DMS 273 treated with DMSO at 0.1 percent for 48 hours (cell line): ENCODE measurements at regions not wholly inside any gene's neighbourhood (a gene's known extent, or its start where the extent isn't known, plus 50 kb on each side); places are given as distances from the start of the nearest gene placed in this dataset.

Experiments
- DNase-seq: peaks from one replicate; lab custom pipeline; 2025; lab: John Stamatoyannopoulos, UW

GRCh38 chr17:72208832-72209231 lies 88.0 kb downstream of the SOX9 start:
- no peak for DNase-seq

- no peak for DNase-seq
These were observed 91.2 kb downstream of the SOX9 start for GRCh38 chr17:72212041-72212440.

DNA sequence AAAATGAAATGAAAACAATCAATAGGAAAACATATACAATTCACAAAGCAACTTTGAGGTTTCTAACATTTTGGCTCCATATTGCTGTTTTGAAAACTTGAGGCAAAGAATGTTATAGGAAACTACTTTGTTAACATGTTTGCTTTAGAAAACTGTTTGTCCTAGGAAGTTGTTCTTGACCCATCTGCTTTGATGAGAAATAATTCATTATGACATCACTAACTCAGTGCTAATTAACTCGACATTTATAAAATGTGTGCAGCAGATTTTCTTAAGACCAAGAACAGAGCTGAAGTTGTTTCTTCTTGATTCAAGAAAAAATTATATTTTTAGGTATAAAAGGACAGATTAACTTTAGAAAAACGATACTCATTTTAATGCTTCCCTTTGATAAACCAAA lies 94.7 kb downstream of the SOX9 start:
- no peak for DNase-seq

DNA sequence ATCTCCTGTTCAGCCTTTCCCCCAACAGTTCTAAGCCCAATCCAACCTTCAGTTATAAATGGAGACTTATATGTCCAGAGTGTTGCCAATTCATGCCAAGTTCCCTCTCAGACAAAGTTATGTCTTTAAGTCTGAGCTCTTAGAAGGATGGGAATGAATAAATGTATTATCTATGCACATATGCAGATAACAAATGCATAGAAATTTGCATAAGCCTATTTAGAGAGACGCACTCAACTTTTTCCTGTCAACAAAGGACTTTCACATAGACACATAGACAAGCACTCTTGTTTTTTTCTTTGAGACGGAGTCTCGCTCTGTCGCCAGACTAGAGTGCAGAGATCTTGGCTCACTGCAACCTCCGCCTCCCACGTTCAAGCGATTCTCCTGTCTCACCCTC lies 95.1 kb downstream of the SOX9 start:
- DNase-seq: no peak

- DNase-seq: no peak
These were observed 98.5 kb downstream of the SOX9 start for GRCh38 chr17:72219137-72219823.

- DNase-seq: no peak
These were observed 99.1 kb downstream of the SOX9 start for GRCh38 chr17:72219824-72220493.

GRCh38 chr17:72222661-72223380 lies 102.0 kb downstream of the SOX9 start:
- no peak for DNase-seq

DNA sequence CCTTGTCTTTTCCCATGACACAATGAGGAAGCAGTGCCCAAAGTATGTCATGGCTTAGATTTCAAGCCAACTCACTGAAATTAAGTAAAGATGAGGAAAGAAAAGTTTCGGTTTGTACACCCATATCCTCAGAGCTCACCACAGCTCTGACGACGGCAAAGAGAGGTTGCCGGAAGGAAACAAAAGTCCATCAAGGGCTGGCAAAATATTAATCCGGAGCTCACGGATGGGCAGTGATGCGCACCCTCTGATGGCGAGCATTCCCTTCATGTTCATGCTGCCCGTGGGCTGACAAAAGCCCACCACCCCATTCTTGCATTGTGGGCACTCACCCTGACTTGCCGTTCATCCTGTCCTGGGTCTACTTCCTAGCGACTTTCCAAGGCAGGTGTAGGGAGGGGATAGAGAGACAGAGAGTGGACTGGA lies 103.1 kb downstream of the SOX9 start:
- DNase-seq: no peak

DNA sequence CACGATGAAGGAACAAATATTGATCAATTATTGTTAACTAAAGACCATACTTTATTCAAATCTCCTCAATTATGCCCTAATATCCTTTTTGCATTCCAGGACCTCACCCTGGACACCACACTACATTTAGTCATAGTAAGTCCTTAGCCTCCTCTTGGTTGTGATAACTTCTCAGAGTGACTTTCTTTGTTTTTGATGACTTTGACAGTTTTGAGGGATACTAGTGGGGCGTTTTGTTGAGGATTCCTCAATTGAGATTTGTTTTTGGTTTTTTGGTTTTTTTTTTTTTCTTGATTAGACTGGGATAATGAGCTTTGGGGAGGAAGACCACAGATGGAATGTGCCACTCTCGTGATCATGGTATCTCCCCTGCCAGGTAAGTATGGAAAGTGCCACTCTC lies 105.5 kb downstream of the SOX9 start:
- DNase-seq: no peak

GRCh38 chr17:72233986-72234385 lies 113.2 kb downstream of the SOX9 start:
- DNase-seq: no peak

DNA sequence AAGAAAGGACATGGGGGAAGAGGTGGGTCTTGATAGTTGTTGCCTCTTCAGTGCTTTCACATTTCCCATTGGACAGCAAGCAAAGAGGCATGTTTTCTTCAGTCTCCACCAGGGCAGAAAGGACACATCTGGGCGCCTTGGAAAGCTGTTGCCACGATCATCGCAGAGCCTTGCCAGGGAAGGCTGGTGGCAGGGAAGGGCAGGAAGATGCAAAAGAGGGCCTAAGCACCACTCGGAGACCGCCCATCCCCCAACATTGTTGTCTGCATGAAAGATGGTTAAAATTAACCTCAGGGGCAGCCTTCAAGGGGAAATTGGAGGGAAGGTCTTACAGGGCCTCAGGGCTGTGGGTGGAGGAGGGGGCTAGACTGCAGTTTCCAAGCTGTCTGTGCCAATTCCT lies 114.2 kb downstream of the SOX9 start:
- DNase-seq: no peak

- no peak for DNase-seq
These were observed 116.3 kb downstream of the SOX9 start for GRCh38 chr17:72236980-72237633.

- DNase-seq: no peak
These were observed 117.4 kb downstream of the SOX9 start for GRCh38 chr17:72238157-72238673.

- no peak for DNase-seq
These were observed 118.7 kb downstream of the SOX9 start for GRCh38 chr17:72239548-72239947.

- no peak for DNase-seq
These were observed 119.5 kb downstream of the SOX9 start for GRCh38 chr17:72240333-72240732.

DNA sequence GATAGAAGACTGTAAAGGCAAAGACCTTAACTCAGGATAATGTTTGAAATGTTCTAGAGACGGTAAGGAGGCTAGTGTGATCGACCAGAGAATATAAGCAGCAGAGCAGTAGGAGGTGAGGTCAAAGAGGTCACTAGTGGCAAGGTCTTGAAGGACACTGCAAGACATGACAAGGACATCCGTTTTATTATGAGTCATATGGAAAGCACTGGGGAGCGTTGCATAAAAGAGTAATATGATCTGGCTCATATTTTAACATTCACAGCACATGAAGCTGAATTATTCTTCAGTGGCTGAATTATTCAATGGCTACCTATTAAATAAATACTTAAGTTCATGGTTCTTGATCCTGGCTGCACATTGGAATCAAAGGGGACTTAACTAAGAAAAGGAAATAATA lies 123.7 kb downstream of the SOX9 start:
- DNase-seq: no peak

DNA sequence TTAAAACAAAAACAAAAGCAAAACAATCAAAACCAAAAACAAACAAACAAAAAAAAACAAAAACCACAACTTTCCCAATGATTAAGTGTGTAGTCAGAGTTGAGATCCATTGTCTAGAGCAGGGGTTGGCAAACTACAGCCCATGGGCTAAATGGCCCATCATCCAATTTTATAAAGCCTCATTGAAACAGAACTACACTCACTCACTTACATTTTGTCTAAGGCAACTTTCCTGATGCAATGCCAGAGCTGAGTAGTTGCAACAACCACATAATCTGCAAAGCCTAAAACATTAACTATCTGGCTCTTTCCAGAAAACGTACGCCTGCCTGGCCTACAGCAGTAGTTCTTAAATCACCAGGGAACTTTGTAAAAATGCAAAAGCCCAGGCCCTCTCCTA lies 124.1 kb downstream of the SOX9 start:
- no peak for DNase-seq

DNA sequence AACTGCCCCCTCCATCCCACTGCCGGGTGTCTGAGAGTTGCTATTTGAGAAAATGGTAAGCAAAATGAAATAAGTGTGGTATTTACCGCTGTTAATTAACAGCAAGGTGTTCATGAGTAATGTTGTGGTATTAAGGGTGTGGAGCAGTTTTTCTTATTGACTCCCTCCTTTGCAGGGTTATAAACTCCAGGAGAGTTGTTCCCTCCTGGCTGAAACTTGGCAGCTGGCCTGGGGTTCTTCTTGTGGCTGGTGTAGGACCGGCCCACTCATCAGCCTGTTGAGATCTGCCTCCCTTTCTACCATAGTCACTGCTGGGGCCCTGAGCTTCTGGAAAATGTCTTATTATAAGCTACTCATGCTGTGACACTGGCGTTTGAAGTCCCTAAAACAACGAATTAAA lies 128.6 kb downstream of the SOX9 start:
- no peak for DNase-seq

GRCh38 chr17:72250206-72250605 lies 129.4 kb downstream of the SOX9 start:
- DNase-seq: no peak

- no peak for DNase-seq
These were observed 132.8 kb downstream of the SOX9 start for GRCh38 chr17:72253597-72253996.

- no peak for DNase-seq
These were observed 134.1 kb downstream of the SOX9 start for GRCh38 chr17:72254808-72255449.

- no peak for DNase-seq
These were observed 134.7 kb downstream of the SOX9 start for GRCh38 chr17:72255481-72255880.
